HepG2 (cell line): ENCODE measurements at regions not wholly inside any gene's neighbourhood (a gene's known extent, or its start where the extent isn't known, plus 50 kb on each side); places are given as distances from the start of the nearest gene placed in this dataset.
A peak's percentile ranks its signal among the peaks of the same experiment; 100 is the strongest.

ENCODE experiments used
- ATAC-seq: fragments of 200-7000 bp; cut with Tn5 transposase; 3 replicates; pipeline ENCODE4 v1.9.1; 2020; ENCODE audit warnings: mild to moderate bottlenecking, moderate library complexity
- BruUV-seq: library from RNA; stranded (reverse); fragments of 400-500 nt; replicated peaks from 2 replicates; lab custom pipeline; 2021; lab: Mats Ljungman, UMichigan
- CTCF ChIA-PET: fragments of 300-600 bp; formaldehyde crosslinking; extraction: SDS; loops from one replicate; lab custom pipeline; 2021; ENCODE audit warnings: low total read pairs, inconsistent platforms, low intra/inter-chr PET ratio; lab: Yijun Ruan, JAX
- POLR2A ChIA-PET: fragments of 350-600 bp; sonication (Branson Sonifier 250); formaldehyde crosslinking; loops from one replicate; lab custom pipeline; 2020; ENCODE audit warnings: antibody characterized with exemption, inconsistent platforms; lab: Yijun Ruan, JAX
- DNase-seq: peaks from one replicate; pipeline ENCODE4 v3.0.0-alpha.2; 2015; ENCODE audit warnings: low spot score
- FAIRE-seq: peaks from 3 replicates; lab custom pipeline; 2011; peaks lifted over from hg19 to GRCh38; lab: Jason Lieb, UNC
- H2AFZ ChIP-seq: one replicate; pipeline ENCODE4 v1.6.1; 2011; ENCODE audit warnings: low read length, inconsistent platforms
- H3K27ac ChIP-seq: fragments of 300-600 bp; 3 replicates; pipeline ENCODE4 v1.8.0; 2011; ENCODE audit warnings: mixed run types, mild to moderate bottlenecking, mixed read lengths, low read length, inconsistent platforms; ENCODE audit not compliant: insufficient read depth; ENCODE audit errors: extremely low read length
- H3K27me3 ChIP-seq, 2 experiments: fragments of 200-600 bp in 1 of 2; 2 replicates in 1 of 2; 3 replicates in 1 of 2; pipeline versions ENCODE4 v1.6.0 to v1.8.0; 2011; ENCODE audit warnings: low read length in 2 of 2, mild to moderate bottlenecking in 2 of 2, moderate library complexity in 2 of 2, inconsistent platforms in 1 of 2; ENCODE audit not compliant: insufficient read depth in 2 of 2, control insufficient read depth in 1 of 2
- H3K36me3 ChIP-seq, 2 experiments: fragments of 200-600 bp in 1 of 2; replicated peaks in 1 of 2; 2 replicates in 1 of 2; 3 replicates in 1 of 2; pipeline versions ENCODE4 v1.5.1 to v1.8.0; 2011; ENCODE audit warnings: low read length in 2 of 2, inconsistent platforms in 1 of 2; ENCODE audit not compliant: insufficient read depth in 2 of 2, control insufficient read depth in 1 of 2
- H3K4me1 ChIP-seq: 2 replicates; pipeline ENCODE4 v1.5.1; 2012; ENCODE audit warnings: low read length, inconsistent platforms; ENCODE audit not compliant: insufficient read depth
- H3K4me2 ChIP-seq: 2 replicates; pipeline ENCODE4 v1.6.0; 2011; ENCODE audit warnings: low read depth, low read length, inconsistent platforms
- H3K4me3 ChIP-seq, 3 experiments: fragments of 200-600 bp in 1 of 3; sonication (generic), shearing (Covaris generic) in 1 of 3; replicated peaks in 1 of 3; 2 replicates each; pipeline ENCODE4 v1.5.1; 2011 to 2016; ENCODE audit warnings: low read length in 3 of 3, inconsistent platforms in 2 of 3, low read depth in 2 of 3, mild to moderate bottlenecking in 2 of 3, control low read depth in 1 of 3, mixed read lengths in 1 of 3; ENCODE audit not compliant: insufficient read depth in 1 of 3
- H3K79me2 ChIP-seq: one replicate; pipeline ENCODE4 v1.6.1; 2011; ENCODE audit warnings: low read length, inconsistent platforms; ENCODE audit not compliant: insufficient read depth
- H3K9ac ChIP-seq: 2 replicates; pipeline ENCODE4 v1.6.0; 2011; ENCODE audit warnings: mild to moderate bottlenecking, low read depth, low read length, inconsistent platforms; ENCODE audit not compliant: insufficient read depth
- H3K9me3 ChIP-seq: 2 replicates; pipeline ENCODE4 v1.5.1; 2012; ENCODE audit warnings: mild to moderate bottlenecking, low read length
- H4K20me1 ChIP-seq: 2 replicates; pipeline ENCODE4 v1.6.0; 2011; ENCODE audit warnings: inconsistent platforms, mild to moderate bottlenecking, low read length, moderate library complexity; ENCODE audit not compliant: insufficient read depth
- GPN1 ChIP-seq: sonication (generic); formaldehyde crosslinking; IDR thresholded peaks from 2 replicates; pipeline ENCODE4 v1.5.1; 2020; ENCODE audit warnings: missing genetic modification reagents, borderline replicate concordance
- HNF4A ChIP-seq: sonication (generic); formaldehyde crosslinking; IDR thresholded peaks from 2 replicates; pipeline ENCODE4 v1.4.0; 2020; ENCODE audit warnings: missing genetic modification reagents
- HNF4G ChIP-seq, 2 experiments: sonication (generic) in 1 of 2; formaldehyde crosslinking in 1 of 2; IDR thresholded peaks; 2 replicates each; pipeline versions ENCODE4 v1.4.0 to v1.6.1; 2011 to 2020; ENCODE audit warnings: borderline replicate concordance in 2 of 2, low read depth in 2 of 2, mild to moderate bottlenecking in 2 of 2, low read length in 1 of 2, missing genetic modification reagents in 1 of 2, moderate library complexity in 1 of 2
- THAP7 ChIP-seq: sonication (generic); formaldehyde crosslinking; IDR thresholded peaks from 2 replicates; pipeline ENCODE4 v1.8.1; 2023; ENCODE audit warnings: mild to moderate bottlenecking, missing genetic modification reagents
- ZEB1 ChIP-seq: IDR thresholded peaks from 2 replicates; pipeline ENCODE4 v1.6.1; 2012; ENCODE audit warnings: mild to moderate bottlenecking, low read depth, inconsistent platforms; ENCODE audit not compliant: insufficient replicate concordance
- ZFAT ChIP-seq: sonication (generic); formaldehyde crosslinking; conservative IDR thresholded peaks from 2 replicates; pipeline ENCODE4 v1.8.1; 2023; ENCODE audit warnings: missing genetic modification reagents, inconsistent platforms
- ZKSCAN1 ChIP-seq: fragments of 150-350 bp; IDR thresholded peaks from 2 replicates; pipeline ENCODE4 v1.6.1; 2014; ENCODE audit warnings: low read length
- ZNF318 ChIP-seq: sonication (generic); formaldehyde crosslinking; IDR thresholded peaks from 2 replicates; pipeline ENCODE4 v1.4.0; 2020; ENCODE audit warnings: mild to moderate bottlenecking, missing genetic modification reagents
- ZNF383 ChIP-seq: sonication (generic); formaldehyde crosslinking; IDR thresholded peaks from 2 replicates; pipeline ENCODE4 v1.4.0; 2020; ENCODE audit warnings: missing genetic modification reagents, mild to moderate bottlenecking, borderline replicate concordance
- ZNF749 ChIP-seq: sonication (generic); formaldehyde crosslinking; IDR thresholded peaks from 2 replicates; pipeline ENCODE4 v1.8.0; 2022; ENCODE audit warnings: mild to moderate bottlenecking, missing genetic modification reagents, moderate library complexity, borderline replicate concordance
- ZSCAN21 ChIP-seq: sonication (generic); formaldehyde crosslinking; IDR thresholded peaks from 2 replicates; pipeline ENCODE4 v1.8.0; 2022; ENCODE audit warnings: mild to moderate bottlenecking, missing genetic modification reagents, moderate library complexity, borderline replicate concordance
- WGBS: methylation state at CpG from one replicate; pipeline ENCODE4 v1.1.6; 2017; ENCODE audit warnings: low lambda C conversion rate; 5-methylcytosine and 5-hydroxymethylcytosine counted together
- in situ Hi-C: cut with HindIII; loops from 2 replicates; pipeline ENCODE4 v1.10.0; 2017; ENCODE audit warnings: low pct_unique_long_range_greater_than_20kb; ENCODE audit not compliant: extremely low pct_ligation_motif_present
- intact Hi-C: fragments of 100-400 bp; cut with micrococcal nuclease; formaldehyde crosslinking; loops from one replicate; pipeline ENCODE4 v1.10.0; 2022; ENCODE audit not compliant: unreplicated experiment

- in situ Hi-C loops: no loop called here
- ATAC-seq (no peak), DNase-seq (no peak)
Observed at GRCh38 chr2:48829036-48829435, 73.5 kb upstream of the LHCGR start.

GRCh38 chr2:48826986-48827385 is 71.5 kb upstream of the LHCGR start:
- no peak for DNase-seq
- ChIA-PET POLR2A (no interaction called here), CTCF (no interaction called here)
- 11% methylated on average over 4 of the region's 4 CpGs for WGBS
- Histone ChIP-seq H2AFZ (no peak overlapping the region), H3K4me3 (no peak overlapping the region), H4K20me1 (no peaks in the 10 kb centered on the region), H3K27ac (no peak overlapping the region), H3K9ac (no peak overlapping the region), H3K27me3 (no peaks in the 10 kb centered on the region), H3K4me2 (no peak overlapping the region), H3K36me3 (no peaks in the 10 kb centered on the region), H3K79me2 (no peaks in the 10 kb centered on the region), H3K9me3 (no peaks in the 10 kb centered on the region), H3K4me1 (no peaks in the 10 kb centered on the region)
- BruUV-seq: no TSS peak
- no peak for FAIRE-seq
- ATAC-seq: peak; percentile 80
- in situ Hi-C loops: no loop called here
- intact Hi-C loops: no loop called here
- TF ChIP-seq HNF4A: peak; percentile 32; the same call in 1 of the 2 replicates
- no peak for TF ChIP-seq THAP7 (CRISPR knock-in tag)
- no peak for TF ChIP-seq ZNF749 (CRISPR knock-in tag)
- TF ChIP-seq ZEB1: no peak
- 0 out of 2 replicates have a peak, but pooled peaks have one; percentile 9 for TF ChIP-seq HNF4G (IDR thresholded peaks at IDR 0.05; ENCODE audit: borderline replicate concordance, low read depth, low read length)
- TF ChIP-seq HNF4G (CRISPR knock-in tag; IDR thresholded peaks at IDR 0.05; ENCODE audit: borderline replicate concordance, low read depth): no peak
- no peak for TF ChIP-seq ZNF318 (CRISPR knock-in tag)
- no peak for TF ChIP-seq ZSCAN21 (CRISPR knock-in tag)
- no peak for TF ChIP-seq GPN1

More at GRCh38 chr2:48829036-48829435, 73.5 kb upstream of the LHCGR start:
- Histone ChIP-seq H2AFZ (no peak overlapping the region), H3K27me3 (no peaks in the 10 kb centered on the region), H4K20me1 (no peaks in the 10 kb centered on the region), H3K79me2 (no peaks in the 10 kb centered on the region)
- no peak for FAIRE-seq
- TF ChIP-seq ZNF383 (CRISPR knock-in tag) (no peak), ZKSCAN1 (no peak), ZFAT (no peak)
- TF ChIP-seq, all 625 proteins: peak for 0
- Histone ChIP-seq H3K36me3 (no peaks in the 10 kb centered on the region), H3K4me1 (no peaks in the 10 kb centered on the region), H3K9ac (no peak overlapping the region), H3K4me3 (no peak overlapping the region), H3K27ac (no peak overlapping the region), H3K9me3 (no peaks in the 10 kb centered on the region), H3K4me2 (no peak overlapping the region)
- intact Hi-C loops: no loop called here
- POLR2A ChIA-PET: no interaction called here
- BruUV-seq: no TSS peak
- CTCF ChIA-PET: no interaction called here
